ENCODE measurements at regions not wholly inside any gene's neighbourhood (a gene's known extent, or its start where the extent isn't known, plus 50 kb on each side); places are given as distances from the start of the nearest gene placed in this dataset.

DNA sequence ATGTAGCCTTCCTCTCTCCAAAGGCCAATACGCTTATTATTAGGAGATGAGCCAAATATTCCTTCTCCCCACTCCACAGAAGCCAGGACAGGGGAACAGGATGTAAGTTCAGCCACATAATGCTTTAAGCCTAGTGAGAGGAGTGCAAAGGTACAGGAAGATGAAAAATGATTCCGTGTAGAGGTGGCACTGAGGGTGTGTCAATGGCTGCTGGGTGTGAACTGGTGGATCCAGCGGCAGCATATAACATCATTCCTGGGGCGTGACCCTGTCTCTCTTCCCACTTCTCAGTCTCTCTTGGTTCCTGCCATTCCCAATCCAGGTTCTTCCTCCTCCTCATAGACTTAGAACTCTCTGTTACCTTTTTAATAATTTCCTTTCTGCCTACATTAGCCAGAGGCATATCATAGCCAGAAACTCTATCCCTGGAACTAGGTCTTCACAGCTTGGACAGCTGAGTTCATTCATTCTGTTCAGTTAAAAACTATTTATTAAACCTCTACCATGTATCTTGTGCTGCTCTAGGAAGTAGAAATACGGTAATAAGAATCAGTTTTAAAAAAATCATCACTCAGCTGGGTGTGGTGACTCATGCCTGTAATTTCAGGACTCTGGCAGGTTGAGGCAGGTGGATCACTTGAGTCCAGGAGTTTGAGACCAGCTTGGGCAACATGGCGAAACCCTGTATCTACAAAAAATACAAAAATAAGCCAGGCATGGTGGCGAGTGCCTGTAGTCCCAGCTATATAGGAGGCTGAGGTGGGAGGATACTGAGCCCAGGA is 58.0 kb upstream of the FAM20A start:
- no peak for DNase-seq

DNA sequence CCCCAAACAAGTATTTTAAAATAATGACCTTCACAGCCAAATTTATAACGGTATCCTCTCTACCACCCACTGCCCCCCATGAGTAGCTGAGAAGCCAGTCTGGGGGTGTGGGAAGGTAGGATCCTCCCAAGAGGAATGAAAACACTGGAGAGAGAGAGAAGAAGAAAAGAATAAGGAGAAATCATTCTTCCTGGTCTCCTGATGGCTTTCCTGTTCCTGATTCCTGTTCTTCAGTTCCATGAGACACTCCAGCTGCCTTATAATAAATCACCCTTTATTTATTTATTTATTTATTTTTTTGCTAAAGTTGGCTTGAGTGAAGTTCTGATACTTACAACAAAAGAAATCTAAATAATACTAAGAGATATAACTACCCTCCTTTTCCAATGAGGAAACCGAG is 56.4 kb upstream of the FAM20A start:
- no peak for DNase-seq

DNA sequence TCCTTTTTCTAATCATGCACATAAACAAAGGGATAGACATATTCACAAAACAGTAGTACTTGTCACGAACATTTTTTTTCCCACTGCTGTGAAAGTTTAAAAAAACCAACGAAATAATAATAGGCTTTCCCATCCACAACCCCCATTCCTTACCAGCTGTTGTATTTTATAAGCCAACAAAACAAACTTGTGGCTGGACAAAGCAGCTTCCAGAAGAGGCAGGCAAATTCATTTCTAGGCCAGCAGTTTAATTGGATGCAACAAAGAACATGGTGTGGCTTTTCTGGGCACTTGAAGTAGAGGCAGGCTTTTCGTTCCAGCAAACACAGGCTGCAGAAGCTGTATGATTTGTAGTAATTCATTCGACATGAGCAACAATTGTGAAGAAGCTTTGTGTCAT is 56.0 kb upstream of the FAM20A start:
- DNase-seq, result no peak

DNA sequence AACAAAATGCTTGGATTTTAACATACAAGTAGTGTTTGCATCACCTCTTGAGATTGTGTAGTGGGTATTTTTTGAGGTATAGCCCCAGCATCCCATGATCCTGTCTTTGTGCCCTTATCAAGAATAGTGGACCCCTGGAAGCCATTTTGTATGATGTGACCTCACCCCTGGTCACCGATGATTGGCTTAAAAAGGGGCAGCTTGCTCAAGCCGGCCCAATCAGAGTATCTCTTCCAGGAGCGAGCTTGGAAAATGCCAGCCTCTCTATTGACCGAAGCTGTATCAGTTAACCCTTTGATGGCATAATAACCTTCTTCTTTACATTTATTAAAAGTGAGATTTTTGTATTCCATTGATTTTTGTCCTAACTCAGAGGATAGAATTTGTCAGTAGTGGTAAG is 55.5 kb upstream of the FAM20A start:
- no peak for DNase-seq
